ENCODE measurements at regions not wholly inside any gene's neighbourhood (a gene's known extent, or its start where the extent isn't known, plus 50 kb on each side); places are given as distances from the start of the nearest gene placed in this dataset.

DNA sequence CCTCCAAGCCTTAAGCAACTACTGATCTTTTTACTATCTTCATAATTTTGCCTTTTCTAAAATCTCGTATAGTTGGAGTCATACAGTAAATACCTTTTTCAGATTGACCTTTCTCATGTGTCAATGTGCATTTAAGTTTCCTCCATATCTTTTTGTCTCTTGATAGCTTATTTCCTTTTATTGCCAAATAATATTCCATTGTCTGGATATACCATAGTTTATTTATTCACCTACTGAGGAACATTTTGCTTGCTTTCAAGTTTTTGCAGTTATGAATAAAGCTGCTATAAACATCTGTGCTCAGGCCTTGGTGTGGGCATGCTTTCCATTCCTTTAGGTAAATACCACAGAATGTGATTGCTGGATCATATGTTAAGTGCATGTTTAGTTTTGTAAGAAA is 161.2 kb upstream of the GNAI1 start:
- no peak for DNase-seq
- ATAC-seq = no peak
- Histone ChIP-seq H3K27ac (no peak overlapping the region), H3K36me3 (no peaks in the 10 kb centered on the region), H3K27me3 (ENCODE audit: low read depth) (no peaks in the 10 kb centered on the region), H3K4me1 (no peaks in the 10 kb centered on the region), H3K4me3 (no peak overlapping the region), H3K9me3 (no peaks in the 10 kb centered on the region)
- TF ChIP-seq, protein P1, sequence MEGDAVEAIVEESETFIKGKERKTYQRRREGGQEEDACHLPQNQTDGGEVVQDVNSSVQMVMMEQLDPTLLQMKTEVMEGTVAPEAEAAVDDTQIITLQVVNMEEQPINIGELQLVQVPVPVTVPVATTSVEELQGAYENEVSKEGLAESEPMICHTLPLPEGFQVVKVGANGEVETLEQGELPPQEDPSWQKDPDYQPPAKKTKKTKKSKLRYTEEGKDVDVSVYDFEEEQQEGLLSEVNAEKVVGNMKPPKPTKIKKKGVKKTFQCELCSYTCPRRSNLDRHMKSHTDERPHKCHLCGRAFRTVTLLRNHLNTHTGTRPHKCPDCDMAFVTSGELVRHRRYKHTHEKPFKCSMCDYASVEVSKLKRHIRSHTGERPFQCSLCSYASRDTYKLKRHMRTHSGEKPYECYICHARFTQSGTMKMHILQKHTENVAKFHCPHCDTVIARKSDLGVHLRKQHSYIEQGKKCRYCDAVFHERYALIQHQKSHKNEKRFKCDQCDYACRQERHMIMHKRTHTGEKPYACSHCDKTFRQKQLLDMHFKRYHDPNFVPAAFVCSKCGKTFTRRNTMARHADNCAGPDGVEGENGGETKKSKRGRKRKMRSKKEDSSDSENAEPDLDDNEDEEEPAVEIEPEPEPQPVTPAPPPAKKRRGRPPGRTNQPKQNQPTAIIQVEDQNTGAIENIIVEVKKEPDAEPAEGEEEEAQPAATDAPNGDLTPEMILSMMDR (IDR thresholded peaks at IDR 0.05) = no peak
- intact Hi-C loops (cut with DNase I) = no loop called here

DNA sequence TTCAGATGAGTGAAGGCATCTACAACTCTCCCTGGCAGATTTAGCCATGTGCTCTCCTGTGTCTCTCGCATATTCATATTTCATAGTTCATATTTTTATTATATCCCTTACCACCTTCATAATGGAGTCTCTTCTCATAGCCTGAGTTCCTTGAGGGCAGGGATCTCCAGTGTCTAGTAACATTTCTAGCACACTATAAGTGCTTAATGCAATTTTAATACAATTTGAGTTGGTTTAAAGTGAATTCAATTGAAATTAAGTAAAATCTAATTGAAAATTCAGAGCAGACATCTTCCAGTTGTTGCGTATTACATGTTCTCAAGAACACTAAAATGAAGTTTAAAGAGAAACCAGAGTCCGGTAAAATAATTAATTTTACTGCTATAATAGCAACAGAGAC is 163.6 kb upstream of the GNAI1 start:
- Histone ChIP-seq H3K4me1 (no peaks in the 10 kb centered on the region), H3K9me3 (no peaks in the 10 kb centered on the region), H3K4me3 (no peak overlapping the region), H3K36me3 (no peaks in the 10 kb centered on the region), H3K27ac (no peak overlapping the region), H3K27me3 (ENCODE audit: low read depth) (no peaks in the 10 kb centered on the region)
- TF ChIP-seq, protein P1 (IDR thresholded peaks at IDR 0.05) = no peak
- DNase-seq = no peak
- intact Hi-C loops (cut with DNase I) = no loop called here
- ATAC-seq = no peak

DNA sequence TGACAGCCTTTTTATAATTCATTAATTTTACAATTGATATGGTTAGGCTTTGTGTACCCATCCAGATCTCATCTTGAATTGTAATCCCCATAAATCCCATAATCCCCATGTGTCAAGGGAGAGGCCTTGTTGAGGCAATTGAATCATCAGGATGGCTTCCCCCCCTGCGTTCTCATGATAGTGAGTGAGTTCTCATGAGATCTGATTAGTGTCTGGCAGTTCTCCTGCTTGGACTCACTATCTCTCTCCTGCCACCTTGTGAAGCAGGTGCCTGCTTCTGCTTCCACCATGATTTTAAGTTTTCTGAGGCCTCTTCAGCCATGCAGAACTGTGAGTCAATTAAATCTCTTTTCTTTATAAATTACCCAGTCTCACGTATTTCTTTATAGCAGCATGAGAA is 165.7 kb upstream of the GNAI1 start:
- no peak for DNase-seq
- H3K36me3 ChIP-seq = no peaks in the 10 kb centered on the region
- no peaks in the 10 kb centered on the region for H3K4me1 ChIP-seq
- no peak for ATAC-seq
- H3K27me3 ChIP-seq (ENCODE audit: low read depth) = no peaks in the 10 kb centered on the region
- TF ChIP-seq, protein P1 (IDR thresholded peaks at IDR 0.05) = no peak
- intact Hi-C loops (cut with DNase I) = no loop called here
- no peak overlapping the region for H3K4me3 ChIP-seq
- H3K9me3 ChIP-seq = no peaks in the 10 kb centered on the region
- no peak overlapping the region for H3K27ac ChIP-seq

DNA sequence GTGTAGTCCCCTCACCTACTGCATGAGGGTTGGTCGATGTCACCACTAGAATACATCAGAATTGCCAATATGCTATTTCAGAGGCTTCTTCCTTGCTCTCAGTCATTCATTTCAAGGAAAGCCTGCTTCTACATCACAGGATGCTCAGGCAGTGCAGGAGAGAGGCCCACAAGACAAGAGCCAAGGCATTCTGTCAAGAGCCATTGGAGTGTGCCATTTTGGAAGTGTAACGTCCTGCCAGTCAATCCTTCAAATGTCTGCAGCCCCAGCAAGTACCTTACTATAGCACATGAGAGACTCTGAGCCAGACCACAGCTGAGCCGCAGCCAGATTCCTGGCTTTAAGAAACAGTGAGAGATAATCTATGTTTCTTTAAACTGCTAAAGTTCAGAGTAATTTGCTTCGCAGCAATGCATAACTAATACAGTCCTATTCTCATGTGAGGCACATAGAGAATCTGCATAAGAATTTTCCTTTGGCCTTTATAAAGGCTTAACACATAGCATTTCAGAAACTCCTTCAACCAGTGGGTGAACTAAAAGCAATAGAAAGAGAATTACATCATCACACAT is 166.5 kb upstream of the GNAI1 start:
- intact Hi-C loops (cut with DNase I) = no loop called here
- Histone ChIP-seq H3K36me3 (no peaks in the 10 kb centered on the region), H3K4me3 (no peak overlapping the region), H3K27ac (no peak overlapping the region), H3K27me3 (ENCODE audit: low read depth) (no peaks in the 10 kb centered on the region), H3K4me1 (no peaks in the 10 kb centered on the region), H3K9me3 (no peaks in the 10 kb centered on the region)
- TF ChIP-seq, protein P1 (IDR thresholded peaks at IDR 0.05) = no peak
- ATAC-seq (no peak), DNase-seq (no peak)

DNA sequence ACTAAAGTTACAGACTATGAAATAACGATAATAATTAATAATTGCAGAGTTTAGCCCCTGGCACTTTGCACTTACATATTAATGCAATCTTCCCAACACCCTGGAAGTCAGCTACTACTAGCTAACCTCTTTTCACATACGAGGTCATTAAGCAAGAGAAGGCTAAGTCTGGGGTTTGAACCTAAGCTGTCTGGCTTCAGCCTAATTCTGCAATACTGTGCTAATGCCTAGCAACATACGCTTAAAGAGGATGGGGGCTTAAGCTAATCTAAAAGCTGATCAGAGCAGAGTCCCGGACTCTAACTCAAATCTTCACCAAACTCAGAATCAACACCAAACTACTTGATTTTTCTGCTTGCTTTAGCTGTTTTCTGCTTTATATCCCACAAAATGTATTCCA is 168.7 kb upstream of the GNAI1 start:
- Histone ChIP-seq H3K4me3 (no peak overlapping the region), H3K9me3 (no peaks in the 10 kb centered on the region), H3K36me3 (no peaks in the 10 kb centered on the region), H3K27me3 (ENCODE audit: low read depth) (no peaks in the 10 kb centered on the region), H3K4me1 (no peaks in the 10 kb centered on the region), H3K27ac (no peak overlapping the region)
- intact Hi-C loops (cut with DNase I) = no loop called here
- DNase-seq = no peak
- no peak for ATAC-seq
- TF ChIP-seq, protein P1 (IDR thresholded peaks at IDR 0.05) = no peak

DNA sequence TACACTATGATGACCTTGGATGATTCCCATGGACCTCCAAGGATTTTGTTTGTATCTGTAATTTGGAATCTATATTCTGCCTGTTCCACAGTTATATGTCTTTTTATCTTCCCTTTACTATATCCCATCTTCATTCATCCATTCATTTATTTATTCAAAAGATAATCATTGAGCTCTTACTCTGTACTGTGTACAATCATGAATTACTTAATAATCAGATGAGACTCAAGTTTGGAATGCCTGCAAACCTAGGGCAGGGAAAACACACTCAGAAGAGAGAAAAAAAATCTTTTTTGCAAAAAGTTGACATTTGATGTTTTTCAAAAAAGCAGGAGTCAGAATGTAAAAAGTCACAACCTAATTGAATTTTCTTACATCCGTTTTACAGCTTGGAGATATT is 170.2 kb upstream of the GNAI1 start:
- no peaks in the 10 kb centered on the region for H3K27me3 ChIP-seq (ENCODE audit: low read depth)
- no peak for ATAC-seq

More for the DNA sequence above, 170.2 kb upstream of the GNAI1 start:
- no peak overlapping the region for H3K27ac ChIP-seq
- no peaks in the 10 kb centered on the region for H3K9me3 ChIP-seq
- TF ChIP-seq, protein P1 (IDR thresholded peaks at IDR 0.05) = no peak
- H3K36me3 ChIP-seq = no peaks in the 10 kb centered on the region
- no peaks in the 10 kb centered on the region for H3K4me1 ChIP-seq
- intact Hi-C loops (cut with DNase I) = no loop called here
- no peak overlapping the region for H3K4me3 ChIP-seq
- DNase-seq = no peak

Data from lower lobe of right lung (tissue), 2 donors.